Left lobe of liver (tissue), 2 donors: ENCODE measurements at regions not wholly inside any gene's neighbourhood (a gene's known extent, or its start where the extent isn't known, plus 50 kb on each side); places are given as distances from the start of the nearest gene placed in this dataset.

Experiments
- ATAC-seq: fragments of 200-7000 bp; cut with Tn5 transposase; one replicate; pipeline ENCODE4 v1.9.1; 2020; ENCODE audit warnings: mild to moderate bottlenecking, moderate library complexity
- DNase-seq: peaks from one replicate; pipeline ENCODE4 v3.0.0-alpha.2; 2020; ENCODE audit warnings: low spot score
- donor health status: DM: no; HTN: no; CAD: no; lungs with moderate emphysema.
- donor health status: DM: no; HTN: yes; CAD: no.

GRCh38 chr2:176704282-176704858 is 435.1 kb downstream of the MTX2 start:
- no peak for ATAC-seq
- DNase-seq: no peak

GRCh38 chr2:176709149-176709951 is 440.1 kb downstream of the MTX2 start:
- no peak for ATAC-seq
- DNase-seq: no peak

- DNase-seq (no peak), ATAC-seq (no peak)
Observed at GRCh38 chr2:176709991-176710390, 440.7 kb downstream of the MTX2 start.

- no peak for ATAC-seq
- no peak for DNase-seq
Observed at GRCh38 chr2:176710657-176711186, 441.5 kb downstream of the MTX2 start.

GRCh38 chr2:176725873-176726645 is 456.8 kb downstream of the MTX2 start:
- DNase-seq (no peak), ATAC-seq (no peak)

GRCh38 chr2:176727696-176728095 is 458.5 kb downstream of the MTX2 start:
- DNase-seq (no peak), ATAC-seq (no peak)

- DNase-seq: peak; percentile 88
Observed at GRCh38 chr2:176729706-176730569, 460.7 kb downstream of the MTX2 start.

GRCh38 chr2:176732780-176733179 is 463.5 kb downstream of the MTX2 start:
- no peak for ATAC-seq

More at GRCh38 chr2:176729706-176730569, 460.7 kb downstream of the MTX2 start:
- ATAC-seq: peak; percentile 89

GRCh38 chr2:176733698-176734430 is 464.6 kb downstream of the MTX2 start:
- ATAC-seq (no peak), DNase-seq (no peak)

More at GRCh38 chr2:176732780-176733179, 463.5 kb downstream of the MTX2 start:
- no peak for DNase-seq

GRCh38 chr2:176734868-176735267 is 465.6 kb downstream of the MTX2 start:
- ATAC-seq (no peak), DNase-seq (no peak)

- DNase-seq: no peak
- no peak for ATAC-seq
Observed at GRCh38 chr2:176742271-176742670, 470.3 kb upstream of the HNRNPA3 start.

GRCh38 chr2:176743671-176744070 is 468.9 kb upstream of the HNRNPA3 start:
- no peak for ATAC-seq
- no peak for DNase-seq

GRCh38 chr2:176744146-176744545 is 468.4 kb upstream of the HNRNPA3 start:
- no peak for DNase-seq
- ATAC-seq: no peak

- ATAC-seq: no peak
- no peak for DNase-seq
Observed at GRCh38 chr2:176745543-176746200, 466.9 kb upstream of the HNRNPA3 start.

- ATAC-seq (no peak), DNase-seq (no peak)
Observed at GRCh38 chr2:176746411-176746810, 466.2 kb upstream of the HNRNPA3 start.

GRCh38 chr2:176747506-176747905 is 465.1 kb upstream of the HNRNPA3 start:
- DNase-seq (no peak), ATAC-seq (no peak)

GRCh38 chr2:176747928-176748327 is 464.7 kb upstream of the HNRNPA3 start:
- ATAC-seq (no peak), DNase-seq (no peak)

- DNase-seq (no peak), ATAC-seq (no peak)
Observed at GRCh38 chr2:176748662-176749061, 463.9 kb upstream of the HNRNPA3 start.
